Nephron (organoid): ENCODE measurements at regions not wholly inside any gene's neighbourhood (a gene's known extent, or its start where the extent isn't known, plus 50 kb on each side); places are given as distances from the start of the nearest gene placed in this dataset.

Experiments
- H3K27ac Mint-ChIP-seq, 3 experiments: 2 replicates each; pipeline ENCODE4 v1.8.0; 2020; ENCODE audit warnings: mixed read lengths in 3 of 3, mild to moderate bottlenecking in 2 of 3, moderate library complexity in 1 of 3
- H3K27me3 Mint-ChIP-seq: 2 replicates; pipeline ENCODE4 v1.8.0; 2021; ENCODE audit warnings: low read depth, mild to moderate bottlenecking, moderate library complexity, mixed read lengths
- H3K36me3 Mint-ChIP-seq: 2 replicates; pipeline ENCODE4 v1.8.0; 2020; ENCODE audit warnings: low read depth, mixed read lengths
- H3K4me1 Mint-ChIP-seq: 2 replicates; pipeline ENCODE4 v1.8.0; 2020; ENCODE audit warnings: mixed read lengths
- H3K4me3 Mint-ChIP-seq, 3 experiments: 2 replicates each; pipeline ENCODE4 v1.8.0; 2020; ENCODE audit warnings: mild to moderate bottlenecking in 3 of 3, mixed read lengths in 3 of 3, moderate library complexity in 2 of 3
- H3K9me3 Mint-ChIP-seq: 2 replicates; pipeline ENCODE4 v1.8.0; 2020; ENCODE audit warnings: mixed read lengths
- CTCF ChIP-seq, 3 experiments: fragments of 200-600 bp; sonication (generic); IDR thresholded peaks; one replicate each; pipeline ENCODE4 v1.5.0; 2021; ENCODE audit warnings: antibody characterized with exemption in 3 of 3; ENCODE audit not compliant: unreplicated experiment in 3 of 3

GRCh38 chr5:158534203-158534602 is 565.5 kb downstream of the EBF1 start:
- H3K4me1 Mint-ChIP-seq, result peaks cover 19% of the 10 kb centered on the region
- no peaks in the 10 kb centered on the region for H3K9me3 Mint-ChIP-seq
- H3K27ac Mint-ChIP-seq, result no peak overlapping the region
- no peak overlapping the region for H3K4me3 Mint-ChIP-seq
- H3K36me3 Mint-ChIP-seq, result no peaks in the 10 kb centered on the region
- no peak for TF ChIP-seq CTCF (IDR thresholded peaks at IDR 0.05; ENCODE audit: unreplicated experiment in 3 of 3)
- H3K27me3 Mint-ChIP-seq, result peaks cover 9% of the 10 kb centered on the region

GRCh38 chr5:158532739-158533138 is 567.0 kb downstream of the EBF1 start:
- H3K27me3 Mint-ChIP-seq, result peaks cover 4% of the 10 kb centered on the region
- H3K4me1 Mint-ChIP-seq, result peaks cover 16% of the 10 kb centered on the region
- no peak overlapping the region for H3K4me3 Mint-ChIP-seq
- H3K9me3 Mint-ChIP-seq, result no peaks in the 10 kb centered on the region
- no peaks in the 10 kb centered on the region for H3K36me3 Mint-ChIP-seq
- H3K27ac Mint-ChIP-seq, result no peak overlapping the region
- no peak for TF ChIP-seq CTCF (IDR thresholded peaks at IDR 0.05; ENCODE audit: unreplicated experiment in 3 of 3)

GRCh38 chr5:158531860-158532259 is 567.9 kb downstream of the EBF1 start:
- no peaks in the 10 kb centered on the region for H3K9me3 Mint-ChIP-seq

GRCh38 chr5:158530115-158530514 is 569.6 kb downstream of the EBF1 start:
- H3K27ac Mint-ChIP-seq, result no peak overlapping the region
- TF ChIP-seq CTCF (IDR thresholded peaks at IDR 0.05; ENCODE audit: unreplicated experiment in 3 of 3), result no peak
- H3K4me3 Mint-ChIP-seq, result no peak overlapping the region
- no peaks in the 10 kb centered on the region for H3K36me3 Mint-ChIP-seq
- H3K4me1 Mint-ChIP-seq, result peaks cover 21% of the 10 kb centered on the region
- no peaks in the 10 kb centered on the region for H3K27me3 Mint-ChIP-seq
- no peaks in the 10 kb centered on the region for H3K9me3 Mint-ChIP-seq

More at GRCh38 chr5:158531860-158532259, 567.9 kb downstream of the EBF1 start:
- Mint-ChIP-seq H3K4me1 (peaks cover 15% of the 10 kb centered on the region), H3K36me3 (no peaks in the 10 kb centered on the region), H3K27ac (no peak overlapping the region), H3K27me3 (no peaks in the 10 kb centered on the region), H3K4me3 (no peak overlapping the region)
- TF ChIP-seq CTCF (IDR thresholded peaks at IDR 0.05; ENCODE audit: unreplicated experiment in 3 of 3), result no peak

GRCh38 chr5:158529454-158529853 is 570.3 kb downstream of the EBF1 start:
- peak overlapping the region; percentile 0 to 50 (median 19) for H3K27ac Mint-ChIP-seq
- H3K9me3 Mint-ChIP-seq, result no peaks in the 10 kb centered on the region
- H3K4me3 Mint-ChIP-seq, result no peak overlapping the region
- peaks cover 21% of the 10 kb centered on the region for H3K4me1 Mint-ChIP-seq
- no peaks in the 10 kb centered on the region for H3K27me3 Mint-ChIP-seq
- no peaks in the 10 kb centered on the region for H3K36me3 Mint-ChIP-seq
- TF ChIP-seq CTCF (IDR thresholded peaks at IDR 0.05; ENCODE audit: unreplicated experiment in 3 of 3), result peak in 1 of 3 experiments; percentile 23

GRCh38 chr5:158525663-158526062 is 574.1 kb downstream of the EBF1 start:
- no peak overlapping the region for H3K27ac Mint-ChIP-seq
- TF ChIP-seq CTCF (IDR thresholded peaks at IDR 0.05; ENCODE audit: unreplicated experiment in 3 of 3), result no peak
- peaks cover 23% of the 10 kb centered on the region for H3K4me1 Mint-ChIP-seq
- H3K36me3 Mint-ChIP-seq, result no peaks in the 10 kb centered on the region
- no peaks in the 10 kb centered on the region for H3K27me3 Mint-ChIP-seq
- no peak overlapping the region for H3K4me3 Mint-ChIP-seq
- H3K9me3 Mint-ChIP-seq, result no peaks in the 10 kb centered on the region
